ENCODE measurements at regions not wholly inside any gene's neighbourhood (a gene's known extent, or its start where the extent isn't known, plus 50 kb on each side); places are given as distances from the start of the nearest gene placed in this dataset.
"Not testable (repeated sequence)": the region's sequence is repeated elsewhere in the genome, so short reads cannot be mapped to it uniquely, and the experiment has no call there.

- no peak for DNase-seq
These were observed 220.5 kb downstream of the BAMBI start for GRCh38 chr10:28897617-28898464.

- DNase-seq = no peak
These were observed 224.9 kb downstream of the BAMBI start for GRCh38 chr10:28902215-28902614.

GRCh38 chr10:28903063-28903462, 225.7 kb downstream of the BAMBI start:
- no peak for DNase-seq

DNA sequence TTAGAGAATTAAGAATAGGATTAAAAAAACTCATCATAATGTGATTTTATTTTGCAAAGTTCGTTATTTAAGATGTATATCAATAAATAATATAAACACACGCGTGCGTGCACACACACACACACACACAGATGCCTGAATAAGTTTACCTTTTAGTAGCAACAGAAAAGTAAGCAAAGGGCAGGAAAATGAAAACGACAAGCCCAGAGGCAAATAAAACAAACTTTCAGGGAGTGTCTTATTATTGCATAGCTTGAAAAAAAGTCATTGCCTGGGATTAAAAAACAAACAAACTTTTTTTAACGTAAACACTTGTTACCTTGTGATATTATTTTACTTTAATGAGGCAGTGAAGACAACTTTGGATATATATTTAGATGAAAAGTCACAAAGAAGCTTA, 226.4 kb downstream of the BAMBI start:
- no peak for DNase-seq

DNA sequence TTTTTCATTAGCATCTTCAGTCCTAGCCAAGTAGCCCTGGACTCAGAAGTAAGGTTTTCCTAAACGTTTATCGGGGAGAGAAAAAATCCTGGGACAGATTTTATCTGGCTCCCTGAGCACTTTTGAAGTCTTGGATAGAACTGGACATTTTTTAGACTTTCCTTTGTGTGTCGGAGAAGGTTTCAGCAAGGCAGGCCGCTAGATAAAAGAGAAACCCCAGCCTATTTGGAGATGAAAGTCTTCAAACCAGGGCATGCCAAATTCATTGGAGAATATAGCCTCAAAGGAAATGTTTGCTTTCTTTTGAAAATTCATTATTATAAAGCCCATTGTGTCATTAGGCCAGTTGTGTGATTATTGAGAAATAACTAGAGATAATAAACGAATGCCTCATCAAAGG, 228.1 kb downstream of the BAMBI start:
- no peak for DNase-seq

DNA sequence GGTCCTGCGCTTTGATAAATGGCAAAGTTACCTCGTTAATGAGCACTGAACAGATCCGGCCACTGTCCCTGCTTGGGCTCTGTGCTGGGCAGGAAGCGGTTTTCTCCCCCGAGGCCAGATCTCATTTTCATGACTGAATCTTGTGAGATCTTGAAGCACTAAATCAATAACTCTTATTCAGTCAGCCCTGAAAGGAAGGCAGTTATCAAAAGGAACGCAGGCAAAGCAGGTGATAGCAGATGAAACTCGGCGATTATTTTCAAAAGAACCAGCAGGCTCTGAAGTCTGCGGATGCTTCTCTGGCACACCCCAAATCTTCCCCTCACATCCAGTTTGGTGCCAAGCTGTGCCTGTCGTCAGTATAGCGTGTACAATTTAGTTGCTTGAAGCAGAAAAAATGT, 228.7 kb downstream of the BAMBI start:
- DNase-seq = no peak

- no peak for DNase-seq
These were observed 229.1 kb downstream of the BAMBI start for GRCh38 chr10:28906415-28906814.

DNA sequence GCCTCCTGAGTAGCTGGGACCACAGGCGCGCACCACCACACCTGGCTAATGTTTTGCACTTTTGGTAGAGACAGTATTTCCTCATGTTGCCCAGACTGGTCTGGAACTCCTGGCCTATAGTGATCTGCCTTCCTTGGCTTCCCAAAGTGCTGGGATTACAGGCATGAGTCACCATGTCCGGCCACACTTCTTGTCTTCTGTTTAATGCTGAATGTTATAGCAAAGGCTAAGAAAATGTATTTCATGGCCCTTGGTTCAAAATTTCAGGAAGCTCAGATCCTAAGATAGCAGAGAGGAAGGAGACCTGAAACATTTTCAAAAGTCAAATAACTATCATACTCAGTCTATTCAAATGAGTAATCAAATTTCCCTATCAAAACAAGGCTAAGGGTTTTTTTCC, 229.6 kb downstream of the BAMBI start:
- no peak for DNase-seq

DNA sequence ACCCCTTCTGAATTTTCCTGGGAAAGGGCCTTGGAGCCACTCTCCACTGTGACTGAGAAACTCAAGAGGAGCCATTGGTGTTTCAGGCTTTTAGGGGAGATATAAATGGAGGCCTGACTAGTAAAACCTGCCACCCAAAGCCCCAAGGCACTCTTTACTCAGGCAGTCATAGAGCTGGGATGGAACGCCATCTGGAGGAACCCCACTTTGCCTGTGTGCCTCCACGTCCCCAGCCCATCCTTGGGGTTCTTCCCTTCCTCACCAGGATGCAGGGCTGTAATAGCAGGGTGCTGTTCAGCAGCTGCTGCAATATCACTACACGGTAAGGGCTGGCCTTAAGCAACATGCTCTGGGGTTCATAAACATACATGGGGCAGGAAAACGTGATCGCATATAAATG, 232.6 kb downstream of the BAMBI start:
- no peak for DNase-seq

DNA sequence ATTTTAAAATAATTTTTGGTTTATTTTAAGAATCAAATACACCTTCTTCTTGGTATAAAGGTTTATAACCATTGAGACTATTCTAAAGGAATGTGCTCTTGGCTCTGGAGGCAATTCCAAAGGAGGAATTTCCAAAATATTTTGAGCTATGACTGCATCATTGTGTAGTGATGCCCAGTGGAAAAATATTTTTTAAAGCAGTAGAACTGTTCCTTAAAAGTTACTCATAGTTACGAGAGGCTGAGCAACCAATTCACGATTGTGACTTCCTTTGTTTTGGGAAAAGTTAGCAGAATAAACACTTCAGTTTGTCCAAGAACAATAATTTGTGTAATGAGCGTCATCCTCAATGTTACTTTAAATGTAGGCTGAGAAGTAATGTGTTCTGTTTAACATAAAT, 233.6 kb downstream of the BAMBI start:
- DNase-seq = no peak

GRCh38 chr10:28911511-28911910, 234.2 kb downstream of the BAMBI start:
- DNase-seq = not testable (repeated sequence)

DNA sequence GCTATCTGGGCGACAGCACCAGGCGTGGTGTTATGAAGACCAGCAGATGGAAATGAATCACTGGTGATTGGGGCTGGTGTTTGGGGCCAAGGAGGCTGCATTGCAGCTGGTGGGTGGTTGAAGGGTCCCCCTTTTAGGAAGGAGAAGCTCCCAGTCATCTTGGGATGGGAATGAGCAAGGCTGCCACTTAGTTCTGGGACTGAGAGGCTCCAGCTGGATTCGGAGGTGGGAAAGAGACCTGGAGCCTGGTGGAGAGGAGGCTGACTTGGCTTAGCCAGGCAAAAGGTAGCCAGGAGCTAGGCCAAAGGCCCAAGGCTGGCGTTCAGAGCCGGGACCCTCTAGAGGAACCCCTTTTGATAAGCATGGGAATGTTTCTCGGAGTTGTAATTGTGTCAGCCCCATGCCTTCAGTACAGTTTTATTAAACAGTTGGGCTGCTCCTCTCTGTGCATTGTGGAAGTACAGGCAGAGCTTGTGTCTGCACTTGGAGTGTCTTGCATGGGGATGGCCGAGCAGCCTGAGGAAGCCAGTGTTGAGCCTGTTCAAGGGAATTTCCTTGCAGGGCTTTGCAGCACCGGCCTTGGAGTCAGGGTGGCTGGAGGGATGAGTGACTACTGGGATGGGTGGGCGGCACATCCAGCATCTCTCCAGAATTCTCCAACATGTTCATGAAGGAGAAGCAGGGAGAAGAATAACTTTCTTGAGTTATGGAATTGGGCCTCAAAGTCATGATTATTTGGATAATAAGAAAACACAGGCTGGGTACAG, 234.9 kb downstream of the BAMBI start:
- DNase-seq = no peak

GRCh38 chr10:28913436-28914237, 236.3 kb downstream of the BAMBI start:
- DNase-seq = no peak

GRCh38 chr10:28914701-28915100, 237.4 kb downstream of the BAMBI start:
- no peak for DNase-seq

DNA sequence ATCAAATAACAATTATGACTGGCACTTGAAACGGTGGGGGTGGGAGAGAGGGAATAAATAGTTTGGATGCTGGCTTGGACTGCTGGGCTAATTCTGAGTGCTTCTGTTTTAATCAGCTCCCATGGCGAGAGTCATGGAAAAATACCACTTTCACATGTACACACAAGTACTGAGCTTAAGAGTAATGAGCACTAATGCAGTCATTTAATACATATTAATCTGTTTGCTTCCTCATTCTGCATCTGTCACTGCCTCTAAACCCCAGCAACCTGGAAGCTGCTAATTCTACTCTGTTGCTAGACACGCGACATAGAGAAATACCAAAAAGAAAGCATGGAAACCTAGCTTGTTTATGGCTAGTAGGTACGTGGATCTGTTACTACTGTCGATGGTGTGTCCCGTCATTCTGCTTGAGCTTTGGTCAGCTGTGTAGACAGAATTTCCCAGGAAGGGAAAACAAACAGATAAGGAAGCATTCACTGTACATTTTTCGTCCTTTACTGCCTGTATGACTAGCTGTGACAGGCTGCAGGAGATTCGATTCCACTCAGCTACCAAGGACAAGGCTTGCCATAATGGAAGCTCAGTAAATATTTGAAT, 238.8 kb downstream of the BAMBI start:
- no peak for DNase-seq

DNA sequence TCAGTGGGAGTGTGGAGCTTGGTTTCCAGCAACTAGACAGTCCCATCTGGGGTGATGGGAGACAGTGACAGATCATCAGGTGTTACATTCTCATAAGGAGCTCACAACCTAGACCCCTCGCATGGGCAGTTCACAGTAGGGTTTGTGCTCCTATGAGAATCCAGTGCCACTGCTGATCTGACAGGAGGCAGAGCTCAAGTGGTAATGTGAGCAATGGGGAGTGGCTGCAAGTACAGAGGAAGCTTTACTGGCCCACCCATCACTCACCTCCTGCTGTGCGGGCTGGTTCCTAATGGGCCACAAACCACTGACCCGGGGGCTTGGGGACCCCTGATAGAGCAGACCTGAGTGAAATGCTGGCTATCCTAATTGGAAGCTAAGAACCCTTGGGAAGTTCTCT, 242.8 kb downstream of the BAMBI start:
- DNase-seq = no peak

- DNase-seq = no peak
These were observed 244.8 kb downstream of the BAMBI start for GRCh38 chr10:28922127-28922526.

DNA sequence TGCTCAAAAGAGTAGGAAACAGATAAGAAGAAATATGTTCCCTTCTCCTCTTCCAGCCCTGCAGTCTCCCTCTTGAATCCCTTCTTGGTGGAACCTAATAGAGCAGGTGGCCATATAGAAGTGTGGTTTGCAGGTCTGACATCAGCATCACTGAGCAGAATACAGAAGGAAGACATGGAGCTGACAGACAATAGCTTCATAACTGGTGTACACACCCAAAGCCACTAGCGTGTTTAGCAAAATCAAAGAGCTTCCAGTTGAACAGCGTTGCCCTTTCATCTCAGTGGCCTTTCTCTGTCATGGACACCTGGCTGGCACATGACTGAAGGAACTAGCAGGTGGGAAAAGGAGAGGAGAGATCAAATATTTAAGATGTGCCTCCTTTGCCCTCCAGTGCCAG, 245.5 kb downstream of the BAMBI start:
- DNase-seq = no peak

- no peak for DNase-seq
These were observed 247.4 kb downstream of the BAMBI start for GRCh38 chr10:28924717-28925116.

GRCh38 chr10:28925121-28925663, 247.9 kb downstream of the BAMBI start:
- DNase-seq = no peak

DNA sequence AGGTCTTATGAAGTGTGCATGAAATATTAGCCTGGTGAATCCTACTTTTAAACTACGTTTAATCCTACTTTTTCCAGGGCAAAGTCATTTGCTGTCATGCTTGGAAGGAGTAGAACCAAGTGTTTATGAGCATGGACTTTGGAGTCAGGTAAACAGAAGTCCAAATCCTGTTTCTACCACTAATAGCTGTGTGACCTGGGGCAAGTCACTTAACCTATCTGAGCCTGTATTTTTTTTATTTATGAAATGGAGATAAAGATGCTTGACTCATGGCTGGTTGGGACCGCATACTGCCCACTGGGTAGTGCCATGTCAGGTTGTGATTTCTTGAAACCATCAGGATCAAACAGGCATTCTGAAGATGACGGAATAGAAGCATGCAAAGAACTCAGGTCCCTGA, 249.6 kb downstream of the BAMBI start:
- no peak for DNase-seq

GRCh38 chr10:28928484-28928883, 251.2 kb downstream of the BAMBI start:
- DNase-seq = no peak

- DNase-seq = no peak
These were observed 252.6 kb downstream of the BAMBI start for GRCh38 chr10:28929942-28930341.

All from NCI-H187 treated with DMSO at 0.1 percent for 48 hours (cell line).